K562 (cell line): ENCODE measurements at regions not wholly inside any gene's neighbourhood (a gene's known extent, or its start where the extent isn't known, plus 50 kb on each side); places are given as distances from the start of the nearest gene placed in this dataset.

ENCODE experiments used
- BDP1 ChIP-seq: IDR thresholded peaks from 3 replicates; pipeline ENCODE4 v1.6.1; 2011; ENCODE audit not compliant: insufficient read length, insufficient read depth
- C11orf30 ChIP-seq: fragments of 450-650 bp; IDR thresholded peaks from 2 replicates; pipeline ENCODE4 v1.6.1; 2016; ENCODE audit warnings: low read depth, mild to moderate bottlenecking
- EGR1 ChIP-seq: fragments of 450-650 bp; conservative IDR thresholded peaks from 2 replicates; pipeline ENCODE4 v1.6.1; 2017; ENCODE audit warnings: mild to moderate bottlenecking
- MAFF ChIP-seq: IDR thresholded peaks from 2 replicates; pipeline ENCODE4 v1.6.1; 2012; ENCODE audit warnings: low read length, improper control_type of control experiment
- MAFG ChIP-seq: fragments of 450-650 bp; conservative IDR thresholded peaks from 2 replicates; pipeline ENCODE4 v1.6.1; 2016; ENCODE audit warnings: missing genetic modification characterization, missing compliant biosample characterization
- MYNN ChIP-seq, 2 experiments: sonication (generic); formaldehyde crosslinking in 1 of 2; IDR thresholded peaks; 2 replicates each; pipeline versions ENCODE4 v1.5.0 to v1.6.1; 2016 to 2020; ENCODE audit warnings: antibody characterized with exemption in 1 of 2, missing genetic modification reagents in 1 of 2
- NCOA2 ChIP-seq, 2 experiments: fragments of 450-650 bp; IDR thresholded peaks; 2 replicates each; pipeline ENCODE4 v1.6.1; 2018; ENCODE audit warnings: mild to moderate bottlenecking in 2 of 2, moderate library complexity in 1 of 2; ENCODE audit not compliant: partially characterized antibody in 2 of 2
- RBM14 ChIP-seq: fragments of 200-400 bp; formaldehyde crosslinking; IDR thresholded peaks from 2 replicates; pipeline ENCODE4 v1.6.1; 2018; ENCODE audit warnings: low read depth, mild to moderate bottlenecking, low read length, moderate library complexity, borderline replicate concordance; ENCODE audit not compliant: insufficient read depth
- SAFB ChIP-seq: fragments of 200-400 bp; formaldehyde crosslinking; IDR thresholded peaks from 2 replicates; pipeline ENCODE4 v1.6.1; 2017; ENCODE audit warnings: low read depth, low read length, borderline replicate concordance
- SMAD2 ChIP-seq: fragments of 150-350 bp; IDR thresholded peaks from 2 replicates; pipeline ENCODE4 v1.6.1; 2014; ENCODE audit warnings: low read depth, mild to moderate bottlenecking, low read length
- SMAD4 ChIP-seq: fragments of 250-450 bp; sonication (Bioruptor Pico); conservative IDR thresholded peaks from 2 replicates; pipeline ENCODE4 v1.8.0; 2021; ENCODE audit warnings: inconsistent platforms, mild to moderate bottlenecking, moderate library complexity
- SREBF2 ChIP-seq: sonication (generic); formaldehyde crosslinking; IDR thresholded peaks from 2 replicates; pipeline ENCODE4 v1.4.0; 2020; ENCODE audit warnings: mild to moderate bottlenecking, missing genetic modification reagents
- ZNF584 ChIP-seq: fragments of 200-800 bp; sonication (Bioruptor generic); IDR thresholded peaks from 2 replicates; pipeline ENCODE4 v1.6.1; 2016; ENCODE audit warnings: low read depth, mild to moderate bottlenecking, missing genetic modification characterization, missing compliant biosample characterization
- TF ChIP-seq, protein P1 (sequence below): fragments of 450-650 bp; IDR thresholded peaks from 2 replicates; pipeline ENCODE4 v1.6.1; 2016; ENCODE audit warnings: mild to moderate bottlenecking, moderate library complexity
- TF ChIP-seq, protein P2 (sequence below): fragments of 250-450 bp; sonication (Bioruptor Pico); IDR thresholded peaks from 2 replicates; pipeline ENCODE4 v1.5.0; 2021; ENCODE audit warnings: mild to moderate bottlenecking, moderate library complexity

DNA sequence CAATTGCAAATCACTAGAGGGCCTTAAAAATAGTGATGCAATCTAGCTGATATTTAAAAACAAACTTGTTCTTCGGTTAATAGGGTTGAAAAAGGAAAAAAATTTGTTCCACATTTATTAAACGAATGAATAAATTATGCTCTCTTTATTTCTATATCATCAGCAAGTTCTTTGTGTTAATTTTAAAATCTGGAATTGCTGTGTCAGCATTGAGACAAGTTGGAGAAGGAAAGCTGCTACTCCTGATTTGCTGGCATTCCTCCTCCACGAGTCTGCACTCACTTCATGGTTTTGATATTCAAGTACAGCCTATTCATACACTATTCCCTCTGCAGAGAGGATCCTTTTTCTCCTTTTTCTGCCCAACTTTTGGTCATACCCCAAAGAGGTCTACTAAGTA, 117.6 kb downstream of the MRPL39 start (continued):
- TF ChIP-seq, protein P1, sequence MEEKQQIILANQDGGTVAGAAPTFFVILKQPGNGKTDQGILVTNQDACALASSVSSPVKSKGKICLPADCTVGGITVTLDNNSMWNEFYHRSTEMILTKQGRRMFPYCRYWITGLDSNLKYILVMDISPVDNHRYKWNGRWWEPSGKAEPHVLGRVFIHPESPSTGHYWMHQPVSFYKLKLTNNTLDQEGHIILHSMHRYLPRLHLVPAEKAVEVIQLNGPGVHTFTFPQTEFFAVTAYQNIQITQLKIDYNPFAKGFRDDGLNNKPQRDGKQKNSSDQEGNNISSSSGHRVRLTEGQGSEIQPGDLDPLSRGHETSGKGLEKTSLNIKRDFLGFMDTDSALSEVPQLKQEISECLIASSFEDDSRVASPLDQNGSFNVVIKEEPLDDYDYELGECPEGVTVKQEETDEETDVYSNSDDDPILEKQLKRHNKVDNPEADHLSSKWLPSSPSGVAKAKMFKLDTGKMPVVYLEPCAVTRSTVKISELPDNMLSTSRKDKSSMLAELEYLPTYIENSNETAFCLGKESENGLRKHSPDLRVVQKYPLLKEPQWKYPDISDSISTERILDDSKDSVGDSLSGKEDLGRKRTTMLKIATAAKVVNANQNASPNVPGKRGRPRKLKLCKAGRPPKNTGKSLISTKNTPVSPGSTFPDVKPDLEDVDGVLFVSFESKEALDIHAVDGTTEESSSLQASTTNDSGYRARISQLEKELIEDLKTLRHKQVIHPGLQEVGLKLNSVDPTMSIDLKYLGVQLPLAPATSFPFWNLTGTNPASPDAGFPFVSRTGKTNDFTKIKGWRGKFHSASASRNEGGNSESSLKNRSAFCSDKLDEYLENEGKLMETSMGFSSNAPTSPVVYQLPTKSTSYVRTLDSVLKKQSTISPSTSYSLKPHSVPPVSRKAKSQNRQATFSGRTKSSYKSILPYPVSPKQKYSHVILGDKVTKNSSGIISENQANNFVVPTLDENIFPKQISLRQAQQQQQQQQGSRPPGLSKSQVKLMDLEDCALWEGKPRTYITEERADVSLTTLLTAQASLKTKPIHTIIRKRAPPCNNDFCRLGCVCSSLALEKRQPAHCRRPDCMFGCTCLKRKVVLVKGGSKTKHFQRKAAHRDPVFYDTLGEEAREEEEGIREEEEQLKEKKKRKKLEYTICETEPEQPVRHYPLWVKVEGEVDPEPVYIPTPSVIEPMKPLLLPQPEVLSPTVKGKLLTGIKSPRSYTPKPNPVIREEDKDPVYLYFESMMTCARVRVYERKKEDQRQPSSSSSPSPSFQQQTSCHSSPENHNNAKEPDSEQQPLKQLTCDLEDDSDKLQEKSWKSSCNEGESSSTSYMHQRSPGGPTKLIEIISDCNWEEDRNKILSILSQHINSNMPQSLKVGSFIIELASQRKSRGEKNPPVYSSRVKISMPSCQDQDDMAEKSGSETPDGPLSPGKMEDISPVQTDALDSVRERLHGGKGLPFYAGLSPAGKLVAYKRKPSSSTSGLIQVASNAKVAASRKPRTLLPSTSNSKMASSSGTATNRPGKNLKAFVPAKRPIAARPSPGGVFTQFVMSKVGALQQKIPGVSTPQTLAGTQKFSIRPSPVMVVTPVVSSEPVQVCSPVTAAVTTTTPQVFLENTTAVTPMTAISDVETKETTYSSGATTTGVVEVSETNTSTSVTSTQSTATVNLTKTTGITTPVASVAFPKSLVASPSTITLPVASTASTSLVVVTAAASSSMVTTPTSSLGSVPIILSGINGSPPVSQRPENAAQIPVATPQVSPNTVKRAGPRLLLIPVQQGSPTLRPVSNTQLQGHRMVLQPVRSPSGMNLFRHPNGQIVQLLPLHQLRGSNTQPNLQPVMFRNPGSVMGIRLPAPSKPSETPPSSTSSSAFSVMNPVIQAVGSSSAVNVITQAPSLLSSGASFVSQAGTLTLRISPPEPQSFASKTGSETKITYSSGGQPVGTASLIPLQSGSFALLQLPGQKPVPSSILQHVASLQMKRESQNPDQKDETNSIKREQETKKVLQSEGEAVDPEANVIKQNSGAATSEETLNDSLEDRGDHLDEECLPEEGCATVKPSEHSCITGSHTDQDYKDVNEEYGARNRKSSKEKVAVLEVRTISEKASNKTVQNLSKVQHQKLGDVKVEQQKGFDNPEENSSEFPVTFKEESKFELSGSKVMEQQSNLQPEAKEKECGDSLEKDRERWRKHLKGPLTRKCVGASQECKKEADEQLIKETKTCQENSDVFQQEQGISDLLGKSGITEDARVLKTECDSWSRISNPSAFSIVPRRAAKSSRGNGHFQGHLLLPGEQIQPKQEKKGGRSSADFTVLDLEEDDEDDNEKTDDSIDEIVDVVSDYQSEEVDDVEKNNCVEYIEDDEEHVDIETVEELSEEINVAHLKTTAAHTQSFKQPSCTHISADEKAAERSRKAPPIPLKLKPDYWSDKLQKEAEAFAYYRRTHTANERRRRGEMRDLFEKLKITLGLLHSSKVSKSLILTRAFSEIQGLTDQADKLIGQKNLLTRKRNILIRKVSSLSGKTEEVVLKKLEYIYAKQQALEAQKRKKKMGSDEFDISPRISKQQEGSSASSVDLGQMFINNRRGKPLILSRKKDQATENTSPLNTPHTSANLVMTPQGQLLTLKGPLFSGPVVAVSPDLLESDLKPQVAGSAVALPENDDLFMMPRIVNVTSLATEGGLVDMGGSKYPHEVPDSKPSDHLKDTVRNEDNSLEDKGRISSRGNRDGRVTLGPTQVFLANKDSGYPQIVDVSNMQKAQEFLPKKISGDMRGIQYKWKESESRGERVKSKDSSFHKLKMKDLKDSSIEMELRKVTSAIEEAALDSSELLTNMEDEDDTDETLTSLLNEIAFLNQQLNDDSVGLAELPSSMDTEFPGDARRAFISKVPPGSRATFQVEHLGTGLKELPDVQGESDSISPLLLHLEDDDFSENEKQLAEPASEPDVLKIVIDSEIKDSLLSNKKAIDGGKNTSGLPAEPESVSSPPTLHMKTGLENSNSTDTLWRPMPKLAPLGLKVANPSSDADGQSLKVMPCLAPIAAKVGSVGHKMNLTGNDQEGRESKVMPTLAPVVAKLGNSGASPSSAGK = no peak
- no peak for TF ChIP-seq SMAD2
- TF ChIP-seq SAFB = no peak
- no peak for TF ChIP-seq NCOA2 (IDR thresholded peaks at IDR 0.05; ENCODE audit: partially characterized antibody in 2 of 2)
- no peak for TF ChIP-seq RBM14
- TF ChIP-seq BDP1 = no peak
- TF ChIP-seq SMAD4 (CRISPR knock-in tag) = no peak
- TF ChIP-seq EGR1 = no peak
- TF ChIP-seq ZNF584 = no peak
- TF ChIP-seq C11orf30 = peak; percentile 34; the same call in 1 of the 2 replicates
- TF ChIP-seq MYNN (IDR thresholded peaks at IDR 0.05) = no peak
- TF ChIP-seq MYNN (CRISPR knock-in tag; IDR thresholded peaks at IDR 0.05) = no peak
- no peak for TF ChIP-seq SREBF2 (CRISPR knock-in tag)
- peak; percentile 64 for TF ChIP-seq MAFG (tag)
- TF ChIP-seq, protein P2, sequence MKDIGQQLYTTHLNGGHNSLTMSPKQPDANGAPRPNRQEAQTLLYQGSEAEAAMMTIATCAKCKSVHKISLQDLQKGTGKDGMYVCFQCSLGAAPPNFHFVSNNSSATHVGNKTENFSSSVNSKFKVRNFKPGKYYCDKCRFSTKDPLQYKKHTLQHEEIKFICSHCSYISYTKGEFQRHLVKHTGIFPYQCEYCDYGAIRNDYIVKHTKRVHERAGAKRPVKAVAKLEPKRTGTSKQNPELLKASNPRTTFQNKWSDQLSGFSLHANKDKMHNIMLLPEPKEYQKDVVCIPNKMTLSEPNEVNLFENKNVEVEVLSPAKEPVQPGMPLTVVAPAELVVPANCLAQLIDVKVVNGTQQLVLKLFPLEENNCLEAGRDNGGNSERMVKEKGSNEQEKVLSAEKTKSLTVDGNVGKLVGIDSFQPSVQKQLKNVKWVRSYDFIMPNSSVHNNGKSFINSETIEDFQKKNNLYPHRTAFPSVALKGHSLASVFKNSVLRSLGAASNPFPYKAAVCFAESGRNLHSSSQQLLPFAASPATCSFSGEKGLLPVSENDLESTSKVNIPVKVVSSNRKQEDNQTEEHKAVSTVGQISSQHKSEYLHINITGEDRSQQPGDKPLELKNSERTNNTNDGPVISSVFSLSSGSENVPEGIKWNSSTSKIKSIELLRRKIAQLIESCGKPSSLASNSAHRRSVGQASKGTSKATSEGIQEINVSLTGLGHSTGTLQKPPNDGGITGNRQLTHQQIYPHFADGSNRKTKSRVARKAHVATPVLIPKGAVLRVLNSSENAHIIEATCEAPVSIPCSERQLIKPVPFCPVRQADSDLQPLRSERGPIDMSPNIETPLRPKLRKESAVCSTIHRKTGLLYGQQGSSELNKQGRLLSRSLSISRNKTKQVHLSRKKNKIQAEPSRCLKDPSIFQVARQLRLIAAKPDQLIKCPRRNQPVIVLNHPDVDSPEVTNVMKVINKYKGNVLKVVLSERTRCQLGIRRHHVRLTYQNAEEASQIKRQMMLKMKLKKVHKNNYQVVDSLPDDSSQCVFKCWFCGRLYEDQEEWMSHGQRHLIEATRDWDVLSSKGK (CRISPR knock-in tag) = no peak
- peak; percentile 76 for TF ChIP-seq MAFF
